ENCODE measurements at regions not wholly inside any gene's neighbourhood (a gene's known extent, or its start where the extent isn't known, plus 50 kb on each side); places are given as distances from the start of the nearest gene placed in this dataset.
"Not testable (repeated sequence)": the region's sequence is repeated elsewhere in the genome, so short reads cannot be mapped to it uniquely, and the experiment has no call there.

- DNase-seq: not testable (repeated sequence)
Measured at GRCh38 chr1:121052081-121052660, 132.0 kb downstream of the FAM72B start.

GRCh38 chr1:121054928-121055327 is 129.2 kb downstream of the FAM72B start:
- DNase-seq: not testable (repeated sequence)

- DNase-seq: not testable (repeated sequence)
Measured at GRCh38 chr1:121066925-121067324, 117.2 kb downstream of the FAM72B start.

DNA sequence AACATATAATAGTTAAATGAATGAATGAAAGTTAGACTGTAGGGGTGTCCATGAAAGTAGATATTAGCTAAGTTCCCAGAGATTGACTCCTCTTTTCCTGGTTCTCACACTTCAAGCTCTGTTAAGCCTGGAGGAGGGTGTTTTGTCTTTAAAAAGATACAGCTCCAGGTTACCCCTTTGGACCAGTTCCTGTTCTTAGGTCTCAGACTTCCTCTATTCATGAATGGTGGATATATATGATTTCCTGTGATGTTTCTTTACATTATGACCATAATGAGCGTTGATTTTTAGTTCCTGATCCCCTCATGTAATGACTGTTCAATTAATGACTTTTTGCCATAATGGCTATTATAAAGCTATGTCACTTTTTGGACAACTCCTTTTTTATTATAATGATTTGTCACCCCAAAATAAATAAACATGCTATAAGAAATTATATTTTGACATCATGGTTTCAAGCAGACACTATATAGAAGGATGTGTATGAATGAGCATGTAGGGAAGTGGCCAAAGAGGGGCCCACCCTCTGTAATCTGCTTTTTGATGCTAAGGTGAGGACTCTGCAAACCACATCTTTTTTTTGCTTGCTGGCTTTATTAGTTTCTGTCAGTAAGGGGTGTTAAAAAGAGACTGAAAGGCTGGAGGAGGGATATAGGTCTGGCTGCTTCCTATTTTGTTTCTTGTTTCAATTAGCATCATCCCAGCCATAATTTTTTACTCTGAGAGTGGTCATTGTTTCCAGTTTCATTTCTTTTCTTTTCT is 115.2 kb downstream of the FAM72B start:
- not testable (repeated sequence) for DNase-seq

GRCh38 chr1:121073852-121074251 is 110.3 kb downstream of the FAM72B start:
- not testable (repeated sequence) for DNase-seq

GRCh38 chr1:121075254-121075805 is 108.8 kb downstream of the FAM72B start:
- not testable (repeated sequence) for DNase-seq

- DNase-seq: not testable (repeated sequence)
Measured at GRCh38 chr1:121076674-121077073, 107.5 kb downstream of the FAM72B start.

DNA sequence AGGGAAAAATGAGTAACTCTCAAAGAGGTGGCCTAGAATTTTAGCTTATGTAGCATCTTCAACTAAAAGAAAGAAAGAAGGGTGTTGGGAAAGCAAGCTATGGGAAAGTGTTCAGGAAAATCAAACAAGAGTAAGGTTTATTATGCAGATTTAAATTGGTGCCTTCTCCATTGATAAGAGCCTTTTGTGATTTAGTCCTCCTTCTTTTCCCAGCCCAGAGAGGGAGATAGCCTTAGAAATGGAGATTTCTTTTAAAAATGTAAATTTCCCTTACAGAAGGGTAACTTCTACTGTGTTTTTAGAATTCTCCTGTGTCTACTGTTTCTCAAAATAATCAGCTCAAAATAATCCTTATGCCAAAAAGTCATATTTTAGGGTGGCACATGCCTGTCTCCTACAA is 104.5 kb downstream of the FAM72B start:
- not testable (repeated sequence) for DNase-seq

DNA sequence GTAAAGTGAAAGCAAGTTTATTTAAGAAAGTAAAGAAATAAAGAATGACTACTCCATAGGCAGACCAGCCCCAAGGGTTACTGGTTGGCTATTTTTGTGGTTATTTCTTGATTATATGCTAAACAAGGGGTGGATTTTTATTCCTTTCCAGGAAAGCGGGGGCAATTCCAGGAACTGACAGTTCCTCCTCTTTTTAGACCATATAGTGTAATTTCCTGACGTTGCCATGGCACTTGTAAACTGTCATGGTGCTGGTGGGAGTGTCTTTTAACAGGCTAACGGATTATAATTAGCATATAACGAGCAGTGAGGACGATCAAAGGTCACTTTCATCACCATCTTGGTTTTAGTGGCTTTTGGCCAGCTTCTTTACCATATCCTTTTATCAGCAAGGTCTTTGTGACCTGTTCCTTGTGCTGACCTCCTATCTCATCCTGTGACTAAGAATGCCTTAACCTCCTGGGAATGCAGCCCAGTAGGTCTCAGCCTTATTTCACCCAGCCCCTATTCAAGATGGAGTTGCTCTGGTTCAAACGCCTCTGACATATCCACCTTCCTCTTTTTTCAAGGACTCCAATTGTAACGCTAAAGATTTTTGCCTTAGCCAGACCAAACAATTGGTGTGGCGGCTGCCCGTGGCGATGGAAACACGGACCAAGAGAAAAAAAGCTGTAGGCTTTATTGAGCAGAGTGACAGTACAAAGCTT is 103.8 kb downstream of the FAM72B start:
- DNase-seq: not testable (repeated sequence)

DNA sequence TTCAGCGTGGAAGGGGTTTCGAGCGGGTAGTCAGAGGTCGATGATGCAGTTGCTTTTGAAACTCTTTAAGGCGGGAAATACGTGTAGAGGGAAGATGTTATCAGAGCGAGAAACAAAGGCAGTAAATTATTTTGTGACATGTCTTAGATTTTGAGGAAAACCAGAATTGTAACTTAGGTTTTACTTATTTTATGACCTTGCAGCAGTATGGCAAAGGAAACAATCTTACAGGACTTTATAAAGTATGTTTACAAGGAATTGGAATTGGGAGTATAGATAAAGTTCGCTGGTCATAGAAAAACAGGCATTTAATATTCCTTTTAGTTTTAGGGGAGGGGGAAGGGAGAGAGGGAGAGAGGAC is 103.3 kb downstream of the FAM72B start:
- not testable (repeated sequence) for DNase-seq

- not testable (repeated sequence) for DNase-seq
Measured at GRCh38 chr1:121081625-121082199, 102.4 kb downstream of the FAM72B start.

GRCh38 chr1:121082995-121083394 is 101.1 kb downstream of the FAM72B start:
- not testable (repeated sequence) for DNase-seq

DNA sequence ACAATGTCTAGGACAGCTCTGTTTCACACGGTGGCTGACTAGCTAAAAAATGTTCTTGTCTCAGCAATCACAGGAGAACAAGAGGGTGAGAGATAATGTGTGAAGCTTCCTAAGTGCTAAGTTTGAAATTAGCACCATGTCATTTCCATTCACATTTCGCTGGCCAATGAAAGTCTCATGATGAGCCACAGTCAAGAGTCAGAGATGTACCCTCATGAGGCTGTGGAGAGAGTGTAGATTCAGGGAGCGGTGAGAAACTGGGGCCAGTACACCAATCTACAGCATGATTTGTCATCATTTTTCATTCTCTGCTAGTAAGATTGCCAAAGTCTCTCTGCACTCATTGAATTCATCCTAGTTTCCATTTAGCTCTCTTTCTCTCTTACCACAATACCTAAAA is 97.9 kb downstream of the FAM72B start:
- not testable (repeated sequence) for DNase-seq

DNA sequence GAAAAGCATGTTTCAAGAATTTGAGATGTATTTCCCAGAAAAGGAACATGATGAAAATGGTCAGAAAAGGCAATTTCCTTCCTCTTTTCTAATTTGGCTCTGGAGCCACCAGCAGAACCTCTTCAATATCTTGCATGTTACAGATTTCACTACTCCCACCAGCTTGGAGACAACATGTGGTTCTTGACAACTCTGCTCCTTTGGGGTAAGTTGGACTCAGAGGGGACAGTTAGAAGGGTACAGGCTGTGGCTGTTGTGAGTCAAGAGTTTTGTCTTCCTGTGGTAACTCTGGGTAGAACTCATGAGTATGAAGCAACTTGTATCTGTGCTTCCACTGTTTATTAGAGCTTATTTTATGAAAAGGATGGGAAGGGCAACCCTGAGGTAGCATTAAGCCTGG is 96.9 kb downstream of the FAM72B start:
- not testable (repeated sequence) for DNase-seq

- DNase-seq: not testable (repeated sequence)
Measured at GRCh38 chr1:121088568-121088967, 95.6 kb downstream of the FAM72B start.

DNA sequence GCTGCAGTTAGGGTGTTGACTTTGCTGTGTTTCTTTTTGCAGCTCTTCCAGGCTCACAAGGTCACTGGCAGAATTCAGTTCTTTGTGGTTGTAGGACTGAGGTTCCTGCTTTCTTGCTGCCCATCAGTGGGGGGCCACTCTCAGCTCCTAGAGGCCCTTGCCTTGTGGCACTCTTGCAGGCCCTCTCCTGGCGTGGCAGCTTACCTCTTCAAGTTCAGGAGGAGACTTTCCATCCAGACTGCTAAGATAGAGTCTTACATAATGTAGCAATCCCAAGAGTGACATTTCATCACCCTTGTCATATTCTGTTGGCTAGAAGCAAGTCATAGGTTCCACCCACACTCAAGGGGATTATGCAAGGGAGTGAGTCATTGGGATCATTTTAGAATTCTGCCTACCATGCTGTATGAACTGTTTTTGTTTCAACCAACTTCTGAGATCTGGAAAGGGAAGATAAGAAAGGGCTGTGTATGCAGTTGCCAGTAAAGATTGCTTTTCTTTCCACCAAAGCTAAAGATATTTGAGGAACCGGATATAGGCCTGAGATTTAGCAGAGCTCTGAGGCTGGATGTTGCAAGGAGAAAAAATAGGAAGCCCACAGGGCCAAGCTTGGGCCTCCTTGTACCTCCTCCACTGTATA is 91.7 kb downstream of the FAM72B start:
- DNase-seq: not testable (repeated sequence)

- DNase-seq: not testable (repeated sequence)
Measured at GRCh38 chr1:121095014-121095413, 89.1 kb downstream of the FAM72B start.

GRCh38 chr1:121097127-121097866 is 86.8 kb downstream of the FAM72B start:
- DNase-seq: peak; percentile 62

GRCh38 chr1:121097867-121098215 is 86.3 kb downstream of the FAM72B start:
- DNase-seq: not testable (repeated sequence)

DNA sequence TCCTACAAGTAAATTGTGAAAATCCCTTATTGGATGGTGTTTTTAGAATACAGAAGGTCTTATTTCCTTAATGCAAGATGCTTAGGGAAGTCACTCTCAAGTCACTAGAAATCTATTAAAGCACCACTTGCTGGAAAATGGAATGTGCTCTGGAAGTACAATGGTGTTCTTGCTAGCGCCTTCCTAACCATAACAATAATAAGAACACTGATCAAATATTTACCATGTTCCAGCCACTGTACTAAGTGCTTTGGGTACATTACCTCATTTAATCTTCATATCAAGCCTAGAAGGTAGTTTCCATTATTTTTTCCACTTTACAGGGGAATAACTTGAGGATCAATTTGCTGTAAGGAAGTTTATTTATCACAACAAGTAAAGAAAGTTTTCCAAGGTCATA is 75.1 kb downstream of the FAM72B start:
- not testable (repeated sequence) for DNase-seq

- DNase-seq: peak; percentile 1
Measured at GRCh38 chr1:121116522-121117297, 67.4 kb downstream of the FAM72B start.
